ENCODE measurements at regions not wholly inside any gene's neighbourhood (a gene's known extent, or its start where the extent isn't known, plus 50 kb on each side); places are given as distances from the start of the nearest gene placed in this dataset.

- DNase-seq (no peak), ATAC-seq (no peak)
- H3K4me1 Mint-ChIP-seq: no peaks in the 10 kb centered on the region
- H3K4me3 Mint-ChIP-seq: no peak overlapping the region
- peaks cover 17% of the 10 kb centered on the region for H3K27me3 Mint-ChIP-seq
- no peaks in the 10 kb centered on the region for H3K36me3 Mint-ChIP-seq (ENCODE audit: low read depth)
- no peak overlapping the region for H3K27ac Mint-ChIP-seq
- H3K9me3 Mint-ChIP-seq: no peaks in the 10 kb centered on the region
These were observed 412.4 kb downstream of the MTX2 start for GRCh38 chr2:176681584-176682115.

DNA sequence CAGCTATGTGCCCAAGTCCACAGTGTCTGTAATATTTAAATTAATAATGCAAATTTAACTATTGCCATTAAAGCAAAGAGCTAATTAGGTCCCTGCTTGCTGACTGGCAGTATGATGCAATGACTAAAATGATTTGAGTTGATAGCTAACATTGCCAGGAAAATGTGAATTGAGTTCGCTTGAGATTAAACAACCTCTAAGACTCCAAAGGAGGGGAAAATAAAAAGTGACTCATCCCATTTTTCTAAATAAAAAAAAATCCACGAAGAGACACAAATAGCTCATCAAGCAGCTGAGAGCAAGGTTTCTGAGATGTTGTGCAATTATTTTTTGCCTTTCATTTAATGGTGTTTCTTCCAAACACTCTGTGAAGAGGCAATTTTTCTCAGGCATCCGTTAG is 413.0 kb downstream of the MTX2 start:
- ATAC-seq (no peak), DNase-seq (no peak)
- H3K9me3 Mint-ChIP-seq: no peaks in the 10 kb centered on the region
- H3K27ac Mint-ChIP-seq: no peak overlapping the region
- H3K4me1 Mint-ChIP-seq: no peaks in the 10 kb centered on the region
- no peak overlapping the region for H3K4me3 Mint-ChIP-seq
- no peaks in the 10 kb centered on the region for H3K36me3 Mint-ChIP-seq (ENCODE audit: low read depth)
- peaks cover 17% of the 10 kb centered on the region for H3K27me3 Mint-ChIP-seq

- no peak for ATAC-seq
- H3K36me3 Mint-ChIP-seq (ENCODE audit: low read depth): no peaks in the 10 kb centered on the region
- H3K4me1 Mint-ChIP-seq: no peaks in the 10 kb centered on the region
- no peak for DNase-seq
- H3K27me3 Mint-ChIP-seq: peaks cover 14% of the 10 kb centered on the region
- H3K27ac Mint-ChIP-seq: no peak overlapping the region
- no peaks in the 10 kb centered on the region for H3K9me3 Mint-ChIP-seq
- no peak overlapping the region for H3K4me3 Mint-ChIP-seq
These were observed 414.4 kb downstream of the MTX2 start for GRCh38 chr2:176683618-176684111.

- ATAC-seq (no peak), DNase-seq (no peak)
- peaks cover 9% of the 10 kb centered on the region for H3K27me3 Mint-ChIP-seq
- H3K4me1 Mint-ChIP-seq: no peaks in the 10 kb centered on the region
- no peak overlapping the region for H3K4me3 Mint-ChIP-seq
- H3K9me3 Mint-ChIP-seq: no peaks in the 10 kb centered on the region
- no peak overlapping the region for H3K27ac Mint-ChIP-seq
- no peaks in the 10 kb centered on the region for H3K36me3 Mint-ChIP-seq (ENCODE audit: low read depth)
These were observed 416.7 kb downstream of the MTX2 start for GRCh38 chr2:176685908-176686307.

- no peak overlapping the region for H3K27ac Mint-ChIP-seq
- no peaks in the 10 kb centered on the region for H3K9me3 Mint-ChIP-seq
- H3K27me3 Mint-ChIP-seq: peaks cover 9% of the 10 kb centered on the region
- DNase-seq (no peak), ATAC-seq (no peak)
- H3K4me1 Mint-ChIP-seq: no peaks in the 10 kb centered on the region
- H3K36me3 Mint-ChIP-seq (ENCODE audit: low read depth): no peaks in the 10 kb centered on the region
- H3K4me3 Mint-ChIP-seq: no peak overlapping the region
These were observed 417.1 kb downstream of the MTX2 start for GRCh38 chr2:176686328-176686727.

DNA sequence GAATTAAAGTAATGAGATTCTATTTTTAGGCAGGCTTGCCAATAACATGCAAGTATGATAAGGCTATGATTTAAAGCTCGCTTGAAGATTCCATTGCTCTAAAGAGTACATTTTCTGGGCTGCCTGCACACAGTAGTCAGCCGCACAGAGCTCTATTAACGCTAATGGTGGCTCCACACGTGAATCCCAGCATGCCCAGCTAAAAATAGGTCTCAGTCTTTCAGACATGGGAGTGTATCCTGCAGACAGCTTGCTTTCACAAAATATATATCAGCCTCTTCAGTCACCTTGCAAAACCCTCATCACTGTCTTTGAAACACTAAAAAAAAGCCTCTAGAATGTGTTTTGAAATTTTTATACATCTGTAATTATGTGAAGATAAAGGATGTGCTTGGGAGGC is 418.1 kb downstream of the MTX2 start:
- Mint-ChIP-seq H3K4me3 (no peak overlapping the region), H3K36me3 (ENCODE audit: low read depth) (no peaks in the 10 kb centered on the region), H3K9me3 (no peaks in the 10 kb centered on the region), H3K27me3 (peaks cover 12% of the 10 kb centered on the region), H3K4me1 (no peaks in the 10 kb centered on the region), H3K27ac (no peak overlapping the region)
- no peak for ATAC-seq
- no peak for DNase-seq

GRCh38 chr2:176687944-176688343 is 418.7 kb downstream of the MTX2 start:
- H3K4me1 Mint-ChIP-seq: no peaks in the 10 kb centered on the region
- no peaks in the 10 kb centered on the region for H3K9me3 Mint-ChIP-seq

GRCh38 chr2:176689711-176690110 is 420.5 kb downstream of the MTX2 start:
- no peak overlapping the region for H3K4me3 Mint-ChIP-seq
- H3K9me3 Mint-ChIP-seq: no peaks in the 10 kb centered on the region
- ATAC-seq (no peak), DNase-seq (no peak)
- peaks cover 15% of the 10 kb centered on the region for H3K27me3 Mint-ChIP-seq
- no peaks in the 10 kb centered on the region for H3K36me3 Mint-ChIP-seq (ENCODE audit: low read depth)
- no peaks in the 10 kb centered on the region for H3K4me1 Mint-ChIP-seq
- H3K27ac Mint-ChIP-seq: no peak overlapping the region

More at GRCh38 chr2:176687944-176688343, 418.7 kb downstream of the MTX2 start:
- DNase-seq: no peak
- ATAC-seq: no peak
- H3K27ac Mint-ChIP-seq: no peak overlapping the region
- H3K4me3 Mint-ChIP-seq: no peak overlapping the region
- H3K36me3 Mint-ChIP-seq (ENCODE audit: low read depth): no peaks in the 10 kb centered on the region
- H3K27me3 Mint-ChIP-seq: peaks cover 13% of the 10 kb centered on the region

DNA sequence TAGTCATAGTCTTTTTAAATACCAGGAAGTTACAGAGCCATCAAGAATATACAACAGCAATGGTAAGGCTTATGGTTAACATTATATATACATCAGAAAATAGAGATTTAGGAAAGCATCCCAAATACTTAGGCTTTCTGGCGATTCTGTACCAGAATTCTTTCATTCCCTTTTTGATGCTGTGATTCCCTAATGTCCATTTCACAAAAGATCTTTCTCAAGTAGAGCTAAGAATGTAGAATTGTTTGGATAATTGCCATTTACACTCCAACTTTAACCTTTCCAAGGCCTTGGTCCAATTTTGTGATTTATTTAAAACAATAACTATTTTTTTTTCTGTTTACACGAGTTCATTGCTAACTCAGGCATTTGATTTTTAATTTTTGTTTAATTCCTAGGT is 422.2 kb downstream of the MTX2 start:
- DNase-seq: no peak
- ATAC-seq: no peak
- H3K27ac Mint-ChIP-seq: no peak overlapping the region
- peaks cover 9% of the 10 kb centered on the region for H3K27me3 Mint-ChIP-seq
- no peak overlapping the region for H3K4me3 Mint-ChIP-seq
- no peaks in the 10 kb centered on the region for H3K4me1 Mint-ChIP-seq
- H3K36me3 Mint-ChIP-seq (ENCODE audit: low read depth): no peaks in the 10 kb centered on the region
- no peaks in the 10 kb centered on the region for H3K9me3 Mint-ChIP-seq

- Mint-ChIP-seq H3K4me1 (no peaks in the 10 kb centered on the region), H3K4me3 (no peak overlapping the region), H3K27ac (no peak overlapping the region), H3K27me3 (peaks cover 9% of the 10 kb centered on the region), H3K9me3 (no peaks in the 10 kb centered on the region), H3K36me3 (ENCODE audit: low read depth) (no peaks in the 10 kb centered on the region)
- ATAC-seq (no peak), DNase-seq (no peak)
These were observed 423.3 kb downstream of the MTX2 start for GRCh38 chr2:176692533-176692932.

GRCh38 chr2:176699098-176699497 is 429.9 kb downstream of the MTX2 start:
- Mint-ChIP-seq H3K4me3 (no peak overlapping the region), H3K36me3 (ENCODE audit: low read depth) (no peaks in the 10 kb centered on the region), H3K9me3 (no peaks in the 10 kb centered on the region), H3K4me1 (no peaks in the 10 kb centered on the region), H3K27me3 (peaks cover 8% of the 10 kb centered on the region), H3K27ac (no peak overlapping the region)
- ATAC-seq: no peak
- no peak for DNase-seq

GRCh38 chr2:176699644-176700043 is 430.4 kb downstream of the MTX2 start:
- no peak for ATAC-seq
- Mint-ChIP-seq H3K27me3 (peaks cover 10% of the 10 kb centered on the region), H3K4me1 (no peaks in the 10 kb centered on the region), H3K27ac (no peak overlapping the region), H3K9me3 (no peaks in the 10 kb centered on the region), H3K4me3 (no peak overlapping the region), H3K36me3 (ENCODE audit: low read depth) (no peaks in the 10 kb centered on the region)
- no peak for DNase-seq

DNA sequence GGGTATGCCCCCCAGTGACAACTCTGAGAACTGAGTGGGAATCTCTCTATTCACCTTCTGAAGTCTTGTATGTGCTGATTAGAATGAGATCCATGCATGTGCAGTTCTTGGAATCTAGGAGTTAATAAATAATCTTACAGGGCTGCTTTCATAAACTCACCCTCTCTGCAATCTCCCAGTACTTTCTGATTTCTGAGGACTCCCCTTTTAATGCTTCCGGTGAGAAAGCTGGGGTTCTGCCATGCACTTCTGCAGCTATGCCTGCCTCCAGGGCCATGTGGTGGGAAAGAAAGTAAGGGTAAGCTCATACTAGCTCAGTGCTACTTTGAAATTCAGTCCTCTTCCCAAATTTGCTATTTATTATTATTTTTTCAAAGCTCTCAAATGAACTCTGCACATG is 432.9 kb downstream of the MTX2 start:
- H3K9me3 Mint-ChIP-seq: no peaks in the 10 kb centered on the region
- H3K4me3 Mint-ChIP-seq: no peak overlapping the region
- H3K36me3 Mint-ChIP-seq (ENCODE audit: low read depth): no peaks in the 10 kb centered on the region
- no peaks in the 10 kb centered on the region for H3K4me1 Mint-ChIP-seq
- DNase-seq: no peak
- H3K27ac Mint-ChIP-seq: no peak overlapping the region
- no peak for ATAC-seq
- peaks cover 10% of the 10 kb centered on the region for H3K27me3 Mint-ChIP-seq

DNA sequence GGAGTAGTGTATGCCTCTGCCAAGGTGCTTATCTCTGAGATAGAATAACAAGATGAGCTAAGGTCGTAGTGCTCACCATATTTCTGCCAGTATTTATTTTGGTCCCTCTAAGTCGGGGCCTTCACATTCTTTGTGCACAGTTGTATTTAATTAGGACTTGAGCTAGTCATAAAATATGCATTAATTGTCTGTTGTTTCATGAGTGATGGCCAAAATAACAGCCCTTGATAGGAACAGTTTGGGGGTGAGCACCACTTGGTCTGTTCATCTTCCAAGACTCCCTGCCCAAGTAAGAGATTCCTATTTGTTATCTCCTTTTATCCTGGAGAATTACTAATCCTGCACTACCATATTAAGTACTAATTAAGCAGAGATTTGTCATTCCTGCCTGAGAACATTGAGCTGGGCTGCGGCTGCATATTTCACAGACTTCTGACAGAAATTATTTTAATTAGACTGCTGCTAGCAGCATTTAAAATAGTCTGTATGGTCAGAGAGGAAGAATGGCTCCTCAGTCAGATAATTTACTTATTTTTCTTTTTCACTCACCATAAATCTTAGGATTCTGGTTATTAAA is 435.1 kb downstream of the MTX2 start:
- no peak overlapping the region for H3K27ac Mint-ChIP-seq
- no peaks in the 10 kb centered on the region for H3K36me3 Mint-ChIP-seq (ENCODE audit: low read depth)
- DNase-seq (no peak), ATAC-seq (no peak)
- H3K9me3 Mint-ChIP-seq: no peaks in the 10 kb centered on the region
- no peak overlapping the region for H3K4me3 Mint-ChIP-seq
- H3K4me1 Mint-ChIP-seq: no peaks in the 10 kb centered on the region
- H3K27me3 Mint-ChIP-seq: peaks cover 14% of the 10 kb centered on the region

GRCh38 chr2:176709149-176709951 is 440.1 kb downstream of the MTX2 start:
- no peaks in the 10 kb centered on the region for H3K9me3 Mint-ChIP-seq
- ATAC-seq (no peak), DNase-seq (no peak)
- no peak overlapping the region for H3K27ac Mint-ChIP-seq
- H3K4me1 Mint-ChIP-seq: no peaks in the 10 kb centered on the region
- peaks cover 9% of the 10 kb centered on the region for H3K27me3 Mint-ChIP-seq
- H3K36me3 Mint-ChIP-seq (ENCODE audit: low read depth): no peaks in the 10 kb centered on the region
- H3K4me3 Mint-ChIP-seq: no peak overlapping the region
